Epidermal melanocyte (primary cell): ENCODE measurements at regions not wholly inside any gene's neighbourhood (a gene's known extent, or its start where the extent isn't known, plus 50 kb on each side); places are given as distances from the start of the nearest gene placed in this dataset.
A peak's percentile ranks its signal among the peaks of the same experiment; 100 is the strongest.
"Not testable (repeated sequence)": the region's sequence is repeated elsewhere in the genome, so short reads cannot be mapped to it uniquely, and the experiment has no call there.

Experiments
- DNase-seq: peaks from one replicate; pipeline ENCODE4 v3.0.0; 2011; ENCODE audit warnings: low spot score; ENCODE audit not compliant: insufficient read length

GRCh38 chrX:4708970-4709760 lies 995.7 kb upstream of the PRKX start:
- no peak for DNase-seq

- DNase-seq = no peak
Measured at GRCh38 chrX:4706961-4707360, 993.5 kb upstream of the PRKX start.

GRCh38 chrX:4690521-4690920 lies 977.1 kb upstream of the PRKX start:
- no peak for DNase-seq

DNA sequence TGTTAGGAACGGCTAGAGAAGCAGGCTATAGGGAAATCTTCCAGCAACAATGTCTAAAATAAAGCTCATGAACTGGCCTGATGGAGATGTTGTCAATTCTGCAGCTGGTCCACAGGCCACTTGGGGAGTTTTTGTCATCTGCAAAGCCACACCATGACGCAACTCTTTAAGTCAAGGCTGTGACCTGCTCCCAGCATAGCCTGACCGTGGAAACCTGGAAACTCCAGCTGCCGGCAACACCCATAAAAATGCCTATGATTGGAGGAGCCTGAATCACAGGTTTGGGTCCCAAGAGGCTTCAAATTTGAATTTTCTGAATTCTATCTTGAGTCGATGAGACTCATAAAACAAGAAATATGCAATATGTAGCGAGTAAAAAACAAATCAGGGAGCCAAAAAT lies 969.2 kb upstream of the PRKX start:
- no peak for DNase-seq

DNA sequence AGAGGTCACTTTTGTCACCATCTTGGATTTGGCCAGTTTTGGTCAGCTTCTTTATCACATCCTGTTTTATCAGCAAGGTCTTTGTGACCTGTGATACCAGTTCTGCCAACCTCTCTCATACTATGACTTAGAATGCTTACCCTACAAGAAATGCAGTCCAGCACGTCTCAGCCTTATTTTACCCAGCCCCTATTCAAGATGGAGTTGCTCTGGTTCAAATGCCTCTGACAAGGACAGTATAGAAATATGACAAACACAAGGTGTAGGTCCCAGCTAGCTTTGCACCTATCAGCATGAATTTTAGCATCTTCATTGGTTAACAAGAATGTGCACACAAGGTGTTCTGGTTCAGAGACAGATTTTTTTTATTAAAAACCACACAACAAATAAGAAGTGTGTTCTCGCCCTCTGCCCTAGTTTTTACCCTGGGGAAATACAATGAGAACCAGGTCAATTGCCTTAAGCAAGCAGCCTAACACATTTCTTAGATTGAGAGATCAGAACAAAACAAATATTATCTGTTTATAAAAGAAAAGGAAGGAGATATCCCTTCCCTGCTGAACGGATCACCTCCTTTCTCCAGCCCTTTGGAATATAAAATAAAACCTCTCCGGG lies 962.3 kb upstream of the PRKX start:
- no peak for DNase-seq

DNA sequence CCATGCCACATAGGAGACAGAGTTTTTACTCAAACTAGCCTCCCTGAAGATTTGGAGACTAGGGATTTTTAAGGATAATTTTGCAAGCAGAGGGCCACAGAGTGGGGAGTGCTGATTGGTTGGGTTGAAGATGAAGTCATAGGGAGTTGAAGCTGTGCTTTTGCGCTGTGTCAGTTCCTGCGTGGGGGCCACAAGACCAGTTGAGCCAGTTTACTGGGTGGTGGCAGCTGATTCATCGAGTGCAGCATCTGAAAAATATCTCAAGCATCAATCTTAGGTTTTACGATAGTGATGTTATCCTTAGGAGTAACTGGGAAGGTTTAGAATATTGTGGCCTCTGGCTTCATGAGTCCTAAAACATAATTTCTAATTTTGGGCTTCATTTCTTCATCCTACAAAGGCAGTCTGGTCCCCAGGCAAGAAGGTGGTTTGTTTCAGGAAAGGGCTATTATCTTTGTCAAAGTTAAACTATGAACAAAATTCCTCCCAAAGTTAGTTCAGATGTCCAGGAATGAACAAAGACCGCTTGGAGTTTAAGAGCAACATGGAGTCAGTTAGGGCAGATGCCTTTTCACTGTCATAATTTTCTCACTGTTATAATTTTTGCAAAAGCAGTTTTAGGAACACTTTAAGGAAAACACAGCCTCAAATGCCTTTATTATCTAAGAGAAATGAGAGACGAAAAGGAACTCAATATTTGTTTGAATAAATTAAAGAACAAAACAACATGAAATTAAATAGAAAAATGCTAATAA lies 960.8 kb upstream of the PRKX start:
- no peak for DNase-seq

GRCh38 chrX:4671344-4671743 lies 957.9 kb upstream of the PRKX start:
- DNase-seq = no peak

DNA sequence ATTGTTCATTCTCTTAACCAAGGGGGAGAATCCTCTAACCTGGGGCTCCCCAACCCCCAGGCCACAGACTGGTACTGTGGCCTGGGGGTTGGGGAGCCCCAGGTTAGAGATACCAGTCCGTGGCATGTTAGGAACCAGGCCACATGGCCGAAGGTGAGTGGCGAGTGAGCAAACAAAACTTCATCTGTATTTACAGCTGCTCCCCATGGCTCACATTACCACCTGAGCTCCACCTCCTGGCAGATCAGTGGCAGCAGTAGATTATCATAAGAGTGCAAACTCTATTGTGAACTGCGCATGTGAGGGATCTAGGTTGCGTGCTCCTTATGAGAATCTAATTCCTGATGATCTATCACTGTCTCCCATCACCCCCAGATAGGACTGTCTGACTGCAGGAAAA lies 957.2 kb upstream of the PRKX start:
- DNase-seq = no peak

GRCh38 chrX:4668802-4669536 lies 955.5 kb upstream of the PRKX start:
- no peak for DNase-seq

- no peak for DNase-seq
Measured at GRCh38 chrX:4663085-4663484, 949.6 kb upstream of the PRKX start.

GRCh38 chrX:4661771-4662170 lies 948.3 kb upstream of the PRKX start:
- no peak for DNase-seq

GRCh38 chrX:4656419-4656818 lies 943.0 kb upstream of the PRKX start:
- DNase-seq = no peak

- DNase-seq = no peak
Measured at GRCh38 chrX:4655743-4656142, 942.3 kb upstream of the PRKX start.

DNA sequence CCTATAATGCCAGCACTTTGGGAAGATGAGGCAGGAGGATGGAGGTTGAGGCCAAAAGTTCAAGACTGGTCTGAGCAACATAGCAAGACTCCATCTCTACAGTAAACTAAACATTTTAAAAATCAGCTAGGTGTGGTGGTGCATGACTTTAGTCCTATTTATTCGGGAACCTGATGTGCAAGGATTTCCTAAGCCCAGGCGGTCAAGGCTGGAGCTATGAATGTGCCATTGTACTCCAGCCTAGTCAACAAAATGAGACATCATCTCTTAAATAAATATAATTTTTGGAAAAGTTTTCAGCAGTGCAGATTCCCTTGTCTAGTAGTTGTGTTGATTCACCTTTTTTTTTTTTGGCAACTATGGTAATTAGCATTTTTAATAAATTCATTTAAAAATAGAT lies 928.7 kb upstream of the PRKX start:
- DNase-seq = no peak

DNA sequence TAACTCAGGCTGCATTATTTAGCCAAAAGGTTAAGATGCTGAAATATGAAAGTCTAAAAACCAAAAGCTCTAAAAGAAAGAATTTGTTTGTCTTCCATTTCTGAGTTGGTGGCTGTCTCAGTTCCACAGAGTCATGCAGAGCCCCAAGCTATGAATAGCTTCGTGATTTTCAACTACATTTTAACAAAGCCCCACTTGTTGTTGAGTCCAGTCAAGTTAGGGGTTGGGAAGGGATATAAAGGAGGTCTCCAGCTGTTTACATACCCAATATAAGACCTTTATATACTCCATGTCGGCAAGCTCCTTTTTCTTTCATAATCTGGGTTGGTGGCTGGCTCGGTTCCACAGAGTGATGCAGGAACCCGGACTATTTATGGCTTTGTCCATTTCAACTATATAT lies 924.6 kb upstream of the PRKX start:
- DNase-seq = peak; percentile 13

DNA sequence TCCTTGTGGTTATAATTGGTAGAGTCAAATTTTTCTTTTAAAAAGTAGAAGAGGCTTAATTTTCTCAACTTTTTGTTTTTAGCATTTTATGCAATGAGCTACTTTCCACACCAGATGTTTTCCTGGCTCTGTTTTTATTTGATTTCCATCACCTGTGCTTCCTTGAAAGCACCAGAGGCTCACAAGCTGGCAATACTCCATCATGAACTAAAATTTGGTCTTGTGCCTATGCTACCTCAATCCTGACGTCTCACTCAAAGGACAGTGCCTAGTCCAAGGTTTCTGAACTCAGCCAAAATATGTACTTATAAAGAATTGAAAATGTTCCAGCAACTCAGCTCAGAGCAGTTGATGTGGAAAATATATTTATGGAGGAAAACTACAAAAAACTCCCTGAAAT lies 914.0 kb upstream of the PRKX start:
- no peak for DNase-seq

DNA sequence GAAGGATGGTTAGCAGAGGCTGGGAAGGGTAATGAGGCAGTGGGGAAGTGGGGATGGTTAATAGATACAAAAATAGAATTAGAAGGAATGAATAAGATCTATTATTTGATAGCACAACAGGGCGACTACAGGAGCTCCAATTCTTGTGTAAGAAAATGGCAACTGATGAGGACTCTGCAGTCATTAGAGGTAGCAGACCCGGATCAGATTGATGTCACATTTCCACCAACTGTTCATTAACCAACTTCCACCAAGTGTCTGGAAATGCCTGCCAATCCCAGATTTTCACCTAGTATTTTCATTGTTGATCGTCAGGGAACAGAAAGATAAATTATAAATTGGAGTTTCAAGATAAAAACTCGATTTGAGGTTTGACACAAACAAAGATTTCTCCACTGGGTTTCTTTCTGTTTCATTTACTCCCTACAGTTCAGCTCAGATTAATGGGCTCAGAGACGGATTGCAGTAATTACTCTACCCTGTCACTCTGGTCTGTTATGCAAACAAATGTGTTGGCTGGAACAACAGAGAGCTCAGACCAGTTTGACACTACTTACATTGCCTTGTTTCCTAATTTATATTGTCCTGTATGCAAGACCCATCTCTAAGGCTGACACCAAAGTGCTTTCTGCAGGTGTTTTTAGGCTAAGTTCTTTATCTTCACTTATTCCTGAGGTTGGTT lies 909.2 kb upstream of the PRKX start:
- no peak for DNase-seq

DNA sequence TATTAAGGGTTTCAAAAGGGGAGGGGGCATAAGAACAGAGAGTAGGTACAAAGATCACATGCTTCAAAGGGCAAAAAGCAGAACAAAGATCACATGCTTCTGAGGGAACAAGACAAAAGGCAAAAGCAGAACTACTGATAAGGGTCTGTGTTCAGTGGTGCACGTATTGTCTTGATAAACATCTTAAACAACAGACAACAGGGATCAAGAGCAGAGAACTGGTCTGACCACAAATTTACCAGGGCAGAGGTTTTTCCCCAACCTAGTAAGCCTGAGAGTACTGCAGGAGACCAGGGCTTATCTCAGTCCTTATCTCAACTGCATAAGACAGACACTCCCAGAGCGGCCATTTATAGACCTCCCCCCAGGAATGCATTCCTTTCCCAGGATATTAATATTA lies 900.2 kb upstream of the PRKX start:
- DNase-seq = not testable (repeated sequence)

GRCh38 chrX:4588893-4589292 lies 875.4 kb upstream of the PRKX start:
- DNase-seq = no peak

DNA sequence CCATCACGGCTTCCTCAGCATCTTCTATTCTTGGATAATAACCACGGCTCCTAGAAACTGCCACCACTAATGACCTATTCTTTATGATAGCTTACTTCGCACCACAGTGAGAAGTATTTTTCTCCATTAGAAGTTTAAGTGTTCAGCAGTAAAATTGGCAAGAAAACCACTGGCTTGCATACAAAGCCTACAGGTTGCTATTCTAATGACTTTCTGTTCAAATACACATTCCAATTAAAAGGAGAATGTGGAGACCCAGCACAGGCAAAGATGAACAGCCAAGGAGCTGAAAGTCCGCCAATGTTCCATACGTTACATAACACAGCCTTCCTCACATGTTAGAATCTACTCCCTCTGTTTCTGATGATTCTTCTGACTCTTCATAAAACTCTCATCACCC lies 875.0 kb upstream of the PRKX start:
- no peak for DNase-seq

GRCh38 chrX:4588056-4588455 lies 874.6 kb upstream of the PRKX start:
- DNase-seq = no peak
